ENCODE measurements at regions not wholly inside any gene's neighbourhood (a gene's known extent, or its start where the extent isn't known, plus 50 kb on each side); places are given as distances from the start of the nearest gene placed in this dataset.

DNA sequence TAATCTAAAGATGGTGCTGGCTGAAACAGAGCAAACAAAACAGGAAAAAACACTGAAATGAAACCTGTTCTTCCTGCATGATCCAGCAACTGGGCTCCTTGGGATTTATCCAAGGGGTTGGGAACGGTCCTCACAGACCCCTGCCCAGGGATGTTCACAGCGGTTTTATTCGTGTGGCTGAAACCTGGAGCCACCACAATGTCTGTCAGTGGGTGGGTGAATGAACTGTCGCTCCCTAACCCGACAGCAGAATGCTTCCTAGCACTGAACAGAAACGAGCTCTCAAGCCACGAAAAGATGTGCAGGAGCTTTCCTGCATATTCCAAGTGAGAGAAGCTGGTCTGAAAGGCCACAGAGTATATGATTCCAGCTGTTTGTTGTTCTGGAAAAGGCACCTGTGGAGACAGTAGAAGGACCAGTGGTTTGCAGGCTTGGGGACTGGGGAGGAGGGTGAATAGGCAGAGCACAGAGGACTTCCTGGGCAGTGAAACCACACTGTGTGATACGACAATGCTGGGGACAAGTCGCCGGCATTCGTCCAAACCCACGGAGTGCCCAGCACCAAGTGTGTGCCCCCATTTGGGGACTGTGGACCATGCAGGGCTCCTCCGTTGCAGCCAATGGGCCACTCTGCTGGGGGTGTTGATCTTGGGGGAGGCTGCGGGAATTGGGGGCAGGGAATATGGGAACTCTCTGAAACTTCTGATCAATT lies 73.9 kb downstream of the TEX29 start:
- no peaks in the 10 kb centered on the region for H3K36me3 Mint-ChIP-seq (ENCODE audit: low read depth)
- peaks cover 2% of the 10 kb centered on the region for H3K27me3 Mint-ChIP-seq
- ATAC-seq (ENCODE audit: low read depth) (no peak), DNase-seq (no peak)
- no peaks in the 10 kb centered on the region for H3K4me1 Mint-ChIP-seq
- H3K4me3 Mint-ChIP-seq, result no peak overlapping the region
- ChIA-PET CTCF (no interaction called here), POLR2A (no interaction called here)
- TF ChIP-seq, protein P1, sequence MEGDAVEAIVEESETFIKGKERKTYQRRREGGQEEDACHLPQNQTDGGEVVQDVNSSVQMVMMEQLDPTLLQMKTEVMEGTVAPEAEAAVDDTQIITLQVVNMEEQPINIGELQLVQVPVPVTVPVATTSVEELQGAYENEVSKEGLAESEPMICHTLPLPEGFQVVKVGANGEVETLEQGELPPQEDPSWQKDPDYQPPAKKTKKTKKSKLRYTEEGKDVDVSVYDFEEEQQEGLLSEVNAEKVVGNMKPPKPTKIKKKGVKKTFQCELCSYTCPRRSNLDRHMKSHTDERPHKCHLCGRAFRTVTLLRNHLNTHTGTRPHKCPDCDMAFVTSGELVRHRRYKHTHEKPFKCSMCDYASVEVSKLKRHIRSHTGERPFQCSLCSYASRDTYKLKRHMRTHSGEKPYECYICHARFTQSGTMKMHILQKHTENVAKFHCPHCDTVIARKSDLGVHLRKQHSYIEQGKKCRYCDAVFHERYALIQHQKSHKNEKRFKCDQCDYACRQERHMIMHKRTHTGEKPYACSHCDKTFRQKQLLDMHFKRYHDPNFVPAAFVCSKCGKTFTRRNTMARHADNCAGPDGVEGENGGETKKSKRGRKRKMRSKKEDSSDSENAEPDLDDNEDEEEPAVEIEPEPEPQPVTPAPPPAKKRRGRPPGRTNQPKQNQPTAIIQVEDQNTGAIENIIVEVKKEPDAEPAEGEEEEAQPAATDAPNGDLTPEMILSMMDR (IDR thresholded peaks at IDR 0.05), result no peak
- no peak overlapping the region for H3K27ac Mint-ChIP-seq
- intact Hi-C loops (cut with micrococcal nuclease), result no loop called here
- H3K9me3 Mint-ChIP-seq, result peaks cover 3% of the 10 kb centered on the region

DNA sequence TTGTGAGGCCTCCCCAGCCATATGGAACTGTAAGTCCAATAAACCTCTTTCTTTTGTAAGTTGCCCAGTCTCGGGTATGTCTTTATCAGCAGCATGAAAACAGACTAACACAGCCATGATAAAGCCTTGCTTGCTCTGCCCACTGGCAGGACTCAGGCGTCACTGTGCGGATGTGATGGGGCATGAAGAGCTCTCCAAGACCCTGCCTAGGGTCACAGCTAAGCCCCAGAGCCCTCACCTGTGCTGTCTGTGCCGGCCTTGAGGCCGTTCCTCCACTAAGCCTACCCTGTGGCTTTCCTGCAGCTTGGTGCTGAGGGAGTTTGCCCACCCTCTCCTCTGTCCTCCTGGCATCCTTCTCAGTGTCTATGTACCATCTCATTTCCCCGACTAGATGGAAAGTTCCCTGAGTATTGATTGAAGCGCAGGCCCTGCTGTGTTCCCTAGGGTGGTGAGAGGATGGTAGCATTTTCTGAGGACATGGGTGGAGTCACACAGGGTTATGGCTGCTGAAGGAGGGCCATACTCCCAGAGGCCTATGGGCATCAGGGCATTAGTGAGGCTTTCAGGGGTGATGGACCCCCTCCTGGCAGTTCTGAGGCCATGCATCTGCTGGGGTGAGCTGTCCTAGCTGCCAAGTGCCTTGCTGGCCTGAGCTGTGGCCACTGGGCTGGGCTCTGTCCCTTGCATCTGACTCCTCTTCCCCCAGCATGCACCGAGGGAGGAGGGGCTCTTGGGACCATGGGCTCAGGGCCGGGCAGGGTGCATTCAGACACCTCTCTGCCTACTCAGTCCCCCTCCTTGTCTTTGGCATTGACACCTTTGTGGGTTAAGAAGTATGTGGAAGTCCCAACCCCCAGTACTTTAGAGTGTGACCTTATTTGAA lies 75.3 kb downstream of the TEX29 start:
- ChIA-PET POLR2A (no interaction called here), CTCF (no interaction called here)
- Mint-ChIP-seq H3K27ac (no peak overlapping the region), H3K9me3 (peaks cover 3% of the 10 kb centered on the region), H3K27me3 (no peaks in the 10 kb centered on the region), H3K36me3 (ENCODE audit: low read depth) (no peaks in the 10 kb centered on the region), H3K4me3 (no peak overlapping the region), H3K4me1 (no peaks in the 10 kb centered on the region)
- DNase-seq (no peak), ATAC-seq (ENCODE audit: low read depth) (no peak)
- intact Hi-C loops (cut with micrococcal nuclease), result no loop called here
- TF ChIP-seq, protein P1 (IDR thresholded peaks at IDR 0.05), result no peak

DNA sequence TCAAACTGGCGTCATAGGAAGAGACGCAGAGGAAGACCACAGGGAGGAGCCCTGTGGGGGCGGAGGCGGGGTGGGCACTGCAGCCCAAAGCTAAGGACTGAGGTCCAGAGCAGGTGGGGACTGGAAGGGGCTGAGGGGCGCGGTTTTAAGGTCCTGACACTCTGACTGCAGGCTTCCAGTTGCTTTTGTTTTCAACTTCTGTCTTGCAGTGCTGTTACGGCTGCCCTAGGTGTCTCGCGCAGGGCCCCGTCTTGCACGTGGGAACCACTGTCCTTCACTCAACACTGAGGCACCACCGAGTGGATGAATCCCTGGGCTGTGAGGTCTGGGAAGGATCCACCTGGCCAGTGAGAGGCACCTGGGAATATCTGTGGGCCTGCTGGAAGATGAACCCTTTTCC lies 76.0 kb downstream of the TEX29 start:
- ChIA-PET POLR2A (no interaction called here), CTCF (no interaction called here)
- intact Hi-C loops (cut with micrococcal nuclease), result no loop called here
- Mint-ChIP-seq H3K27ac (no peak overlapping the region), H3K4me1 (no peaks in the 10 kb centered on the region), H3K9me3 (peaks cover 3% of the 10 kb centered on the region), H3K36me3 (ENCODE audit: low read depth) (no peaks in the 10 kb centered on the region), H3K4me3 (no peak overlapping the region), H3K27me3 (no peaks in the 10 kb centered on the region)
- ATAC-seq (ENCODE audit: low read depth) (no peak), DNase-seq (no peak)
- TF ChIP-seq, protein P1 (IDR thresholded peaks at IDR 0.05), result no peak

DNA sequence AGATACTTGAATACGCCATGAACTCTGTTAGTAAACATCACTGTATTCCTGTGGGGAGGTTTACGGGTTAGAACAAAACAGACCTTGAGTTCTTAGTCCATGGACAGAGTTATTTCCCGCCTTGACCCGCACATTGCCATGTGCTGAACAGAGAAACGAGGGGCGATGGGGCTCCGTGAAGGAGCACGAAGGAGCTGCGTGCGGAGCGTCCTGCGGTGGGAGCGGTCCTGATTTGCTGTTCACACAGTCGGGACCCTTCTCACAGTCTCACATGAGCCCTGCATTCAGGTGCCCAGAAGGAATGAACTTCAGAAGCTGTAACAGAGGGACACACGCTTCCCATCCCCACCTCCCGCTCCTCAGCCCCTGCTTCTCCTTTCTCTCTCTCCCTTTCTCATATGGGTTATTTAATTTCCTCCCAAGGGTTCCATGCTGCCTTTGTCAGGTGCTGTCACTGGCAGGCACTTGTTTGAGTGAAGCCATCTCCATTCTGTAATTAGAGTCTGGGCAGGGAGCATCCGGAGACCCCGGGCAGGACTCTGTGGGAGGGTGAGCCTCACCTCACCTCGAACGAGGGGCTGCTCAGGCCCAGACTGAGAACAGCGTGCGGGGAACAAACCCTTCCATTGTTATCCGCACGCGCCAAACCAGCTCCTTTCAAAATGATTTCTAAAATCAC lies 76.9 kb downstream of the TEX29 start:
- no peak for ATAC-seq (ENCODE audit: low read depth)
- TF ChIP-seq, protein P1 (IDR thresholded peaks at IDR 0.05), result no peak
- no peaks in the 10 kb centered on the region for H3K27me3 Mint-ChIP-seq
- DNase-seq, result no peak
- H3K36me3 Mint-ChIP-seq (ENCODE audit: low read depth), result no peaks in the 10 kb centered on the region
- H3K4me1 Mint-ChIP-seq, result no peaks in the 10 kb centered on the region
- CTCF ChIA-PET, result no interaction called here
- intact Hi-C loops (cut with micrococcal nuclease), result no loop called here
- H3K27ac Mint-ChIP-seq, result no peak overlapping the region
- peaks cover 3% of the 10 kb centered on the region for H3K9me3 Mint-ChIP-seq
- H3K4me3 Mint-ChIP-seq, result no peak overlapping the region
- POLR2A ChIA-PET, result no interaction called here

DNA sequence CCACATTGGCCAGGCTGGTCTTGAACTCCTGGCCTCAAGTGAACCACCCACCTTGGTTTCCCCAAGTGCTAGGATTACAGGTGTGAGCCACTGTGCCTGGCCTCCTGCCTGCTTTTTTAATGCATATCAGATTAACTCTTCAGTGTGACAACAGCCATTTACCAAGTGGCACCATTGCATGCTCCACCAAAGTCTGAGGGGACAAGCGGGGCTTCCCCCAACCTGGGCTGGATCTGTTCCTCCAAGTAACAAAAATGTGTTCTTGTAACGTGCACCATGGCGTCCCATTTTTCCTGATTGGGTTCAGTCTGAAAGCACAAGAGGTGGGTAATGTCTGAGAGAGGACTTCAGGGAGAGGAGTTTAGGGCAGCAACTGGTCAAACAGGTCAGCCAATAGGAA lies 77.8 kb downstream of the TEX29 start:
- ChIA-PET CTCF (no interaction called here), POLR2A (no interaction called here)
- ATAC-seq (ENCODE audit: low read depth), result no peak
- peaks cover 3% of the 10 kb centered on the region for H3K9me3 Mint-ChIP-seq
- H3K27ac Mint-ChIP-seq, result no peak overlapping the region
- intact Hi-C loops (cut with micrococcal nuclease), result no loop called here
- H3K4me3 Mint-ChIP-seq, result no peak overlapping the region
- no peaks in the 10 kb centered on the region for H3K27me3 Mint-ChIP-seq
- H3K36me3 Mint-ChIP-seq (ENCODE audit: low read depth), result no peaks in the 10 kb centered on the region
- H3K4me1 Mint-ChIP-seq, result no peaks in the 10 kb centered on the region
- TF ChIP-seq, protein P1 (IDR thresholded peaks at IDR 0.05), result no peak
- DNase-seq, result no peak
